HT1080 (cell line): ENCODE measurements at regions not wholly inside any gene's neighbourhood (a gene's known extent, or its start where the extent isn't known, plus 50 kb on each side); places are given as distances from the start of the nearest gene placed in this dataset.
"Not testable (repeated sequence)": the region's sequence is repeated elsewhere in the genome, so short reads cannot be mapped to it uniquely, and the experiment has no call there.

Experiments
- DNase-seq: peaks from one replicate; pipeline ENCODE4 v3.0.0-alpha.2; 2015; ENCODE audit warnings: low read depth

GRCh38 chrX:42290608-42291007, 367.3 kb upstream of the CASK start:
- DNase-seq = peak; percentile 3

DNA sequence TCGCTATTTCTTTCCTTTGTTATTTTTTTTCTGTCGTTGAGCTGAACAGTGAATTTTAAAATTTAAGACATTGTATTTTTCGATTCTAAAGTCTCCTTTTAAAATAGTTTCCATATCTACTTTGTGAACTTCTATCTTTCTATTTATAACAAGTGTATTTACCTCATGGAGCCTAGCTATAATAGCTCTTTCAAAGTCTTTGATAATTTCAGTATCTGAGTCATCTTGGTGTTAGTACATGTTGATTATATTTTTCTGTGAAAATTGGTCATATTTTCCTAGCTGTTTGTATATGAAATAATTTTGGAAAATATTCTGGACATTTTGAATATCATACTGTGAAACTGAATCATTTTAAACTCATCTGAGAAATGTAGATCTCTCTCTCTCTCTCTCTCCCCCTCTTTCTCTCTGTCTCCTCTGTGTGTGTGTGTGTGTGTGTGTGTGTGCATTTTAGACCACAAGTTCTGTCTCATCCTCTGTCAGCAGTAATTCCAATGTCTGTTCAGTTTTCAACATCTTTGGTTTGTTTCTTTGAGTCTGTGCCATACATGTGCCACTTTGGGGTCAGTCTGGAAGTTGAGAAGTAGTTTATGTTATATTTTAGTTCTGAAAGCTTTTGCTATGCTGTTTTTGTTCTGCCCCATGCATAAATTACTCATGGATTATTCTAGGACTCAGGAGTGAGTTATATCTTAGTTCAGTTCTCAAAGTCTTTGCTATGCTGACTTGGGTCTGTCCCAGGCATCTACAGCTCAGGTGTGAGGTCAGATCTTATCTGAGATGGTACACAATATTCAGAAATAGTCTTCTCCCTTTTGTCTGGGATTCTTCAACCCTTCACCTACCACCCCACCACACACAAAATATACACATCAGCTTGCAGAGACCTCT, 366.4 kb upstream of the CASK start:
- no peak for DNase-seq

GRCh38 chrX:42285681-42286080, 362.3 kb upstream of the CASK start:
- not testable (repeated sequence) for DNase-seq

GRCh38 chrX:42276982-42277690, 353.8 kb upstream of the CASK start:
- no peak for DNase-seq

- no peak for DNase-seq
These were observed 350.8 kb upstream of the CASK start for GRCh38 chrX:42274151-42274550.

DNA sequence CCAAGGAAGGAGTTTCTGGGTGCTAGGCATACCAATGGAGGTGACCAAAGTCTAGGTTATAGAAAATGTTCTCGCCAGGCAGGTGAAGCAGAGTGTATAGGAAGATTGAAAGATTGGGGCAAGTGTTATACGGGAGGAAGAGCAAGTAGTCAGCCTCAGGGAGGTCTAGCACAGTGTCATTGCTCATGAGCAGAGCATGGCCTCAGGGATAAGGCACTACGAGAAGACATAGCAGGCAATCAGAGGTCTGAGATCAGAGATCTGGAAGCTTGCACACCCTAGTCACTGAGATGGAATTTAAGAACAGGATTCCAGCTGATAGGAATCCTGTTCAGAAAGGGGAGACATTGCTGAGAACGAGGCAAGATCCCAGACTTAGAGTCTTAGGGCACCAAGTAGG, 350.0 kb upstream of the CASK start:
- no peak for DNase-seq

- DNase-seq = no peak
These were observed 345.8 kb upstream of the CASK start for GRCh38 chrX:42269186-42269585.

DNA sequence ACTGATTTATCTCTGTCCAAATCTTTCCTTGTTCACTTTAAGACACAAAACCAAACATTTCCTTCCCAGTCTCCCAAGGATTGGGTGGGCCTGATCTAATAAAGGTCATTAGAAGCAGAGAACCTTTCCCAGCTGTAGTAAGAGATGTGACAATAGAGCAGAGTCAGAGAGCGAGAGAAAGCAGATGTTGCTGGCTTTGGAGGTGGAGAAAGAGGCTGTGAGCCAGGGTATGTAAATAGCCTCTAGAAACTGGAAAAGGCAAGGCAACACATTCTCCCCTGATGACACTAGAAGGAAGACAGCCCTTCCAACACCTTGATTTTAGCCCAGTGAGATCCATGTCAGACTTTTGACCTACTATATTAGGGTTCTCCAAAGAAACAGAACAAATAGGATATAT, 337.5 kb upstream of the CASK start:
- no peak for DNase-seq

- no peak for DNase-seq
These were observed 324.9 kb upstream of the CASK start for GRCh38 chrX:42248226-42248625.

- DNase-seq = peak; percentile 3
These were observed 323.9 kb upstream of the CASK start for GRCh38 chrX:42247241-42247640.

DNA sequence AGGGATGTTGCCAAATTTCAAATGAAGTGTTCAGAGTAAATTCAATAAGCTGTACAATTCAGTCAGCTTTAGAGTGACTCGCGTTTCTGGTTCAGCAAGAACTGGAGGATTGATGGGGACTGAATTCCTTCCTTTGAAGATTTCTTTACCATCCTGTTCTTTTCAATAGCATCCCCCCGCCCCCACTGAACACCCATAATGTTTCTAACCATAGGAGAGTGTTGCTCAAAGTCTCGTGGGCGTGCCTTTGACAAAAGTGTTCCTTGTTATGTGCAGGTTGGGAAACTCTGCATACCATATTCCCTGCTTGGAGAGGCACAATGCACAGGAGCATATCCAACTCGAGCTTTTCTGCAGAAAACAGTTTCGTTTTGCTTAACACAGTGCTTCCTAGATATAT, 323.5 kb upstream of the CASK start:
- peak; percentile 0 for DNase-seq

- no peak for DNase-seq
These were observed 318.6 kb upstream of the CASK start for GRCh38 chrX:42242004-42242403.

- DNase-seq = peak; percentile 29
These were observed 318.1 kb upstream of the CASK start for GRCh38 chrX:42241421-42241820.

GRCh38 chrX:42237956-42238355, 314.6 kb upstream of the CASK start:
- DNase-seq = no peak

- no peak for DNase-seq
These were observed 306.2 kb upstream of the CASK start for GRCh38 chrX:42229533-42229932.

- DNase-seq = no peak
These were observed 297.3 kb upstream of the CASK start for GRCh38 chrX:42220666-42221065.

DNA sequence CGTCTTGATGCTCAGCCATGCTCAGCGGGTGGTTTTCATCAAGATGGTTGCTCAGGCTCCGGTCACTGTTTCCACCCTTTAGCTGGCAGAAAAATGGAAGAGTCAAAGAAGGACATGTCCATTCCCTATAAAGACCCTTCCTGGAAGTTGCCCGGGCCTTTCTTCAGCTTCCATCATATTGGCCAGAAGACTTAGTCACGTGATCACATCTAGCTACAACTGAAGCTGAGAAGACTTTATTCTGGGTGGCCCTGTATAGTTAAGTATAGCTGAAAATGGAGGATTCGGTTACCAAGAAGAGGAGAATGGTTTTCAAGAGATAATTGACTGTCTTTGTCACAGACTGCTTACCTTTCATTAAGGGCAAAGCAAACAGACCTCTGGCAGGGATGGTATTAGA, 296.7 kb upstream of the CASK start:
- no peak for DNase-seq

GRCh38 chrX:42219231-42219630, 295.9 kb upstream of the CASK start:
- DNase-seq = peak; percentile 62

- DNase-seq = no peak
These were observed 272.2 kb upstream of the CASK start for GRCh38 chrX:42195506-42195905.

DNA sequence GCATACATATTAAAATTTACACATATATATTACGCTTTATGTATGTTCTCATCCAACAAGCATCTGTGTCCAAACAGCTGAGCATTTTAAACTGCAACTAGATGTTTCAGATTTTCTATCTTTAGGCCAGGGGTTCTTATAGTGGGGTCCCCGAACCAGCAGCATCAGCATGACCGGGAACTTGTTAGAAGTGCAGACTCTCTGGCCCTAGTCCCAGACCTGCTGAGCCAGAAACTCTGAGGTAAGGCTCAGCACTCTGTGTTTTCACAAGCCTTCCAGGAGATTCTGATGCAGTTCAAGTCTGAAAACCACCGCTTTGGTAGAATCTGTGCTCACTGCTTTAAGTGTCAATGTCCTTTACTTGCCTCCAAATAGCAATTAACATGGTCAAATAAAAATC, 266.2 kb upstream of the CASK start:
- no peak for DNase-seq

- no peak for DNase-seq
These were observed 265.4 kb upstream of the CASK start for GRCh38 chrX:42188730-42189129.

GRCh38 chrX:42176789-42177188, 253.4 kb upstream of the CASK start:
- DNase-seq = no peak

- no peak for DNase-seq
These were observed 252.5 kb upstream of the CASK start for GRCh38 chrX:42175843-42176242.
